GM21529 (cell line): ENCODE measurements at regions not wholly inside any gene's neighbourhood (a gene's known extent, or its start where the extent isn't known, plus 50 kb on each side); places are given as distances from the start of the nearest gene placed in this dataset.

ENCODE experiments used
- ATAC-seq: cut with Tn5 transposase; IDR thresholded peaks from one replicate; pipeline ENCODE4 v1.9.1; 2021; ENCODE audit not compliant: unreplicated experiment

GRCh38 chr18:60662491-60662890, 289.9 kb upstream of the MC4R start:
- no peak for ATAC-seq

DNA sequence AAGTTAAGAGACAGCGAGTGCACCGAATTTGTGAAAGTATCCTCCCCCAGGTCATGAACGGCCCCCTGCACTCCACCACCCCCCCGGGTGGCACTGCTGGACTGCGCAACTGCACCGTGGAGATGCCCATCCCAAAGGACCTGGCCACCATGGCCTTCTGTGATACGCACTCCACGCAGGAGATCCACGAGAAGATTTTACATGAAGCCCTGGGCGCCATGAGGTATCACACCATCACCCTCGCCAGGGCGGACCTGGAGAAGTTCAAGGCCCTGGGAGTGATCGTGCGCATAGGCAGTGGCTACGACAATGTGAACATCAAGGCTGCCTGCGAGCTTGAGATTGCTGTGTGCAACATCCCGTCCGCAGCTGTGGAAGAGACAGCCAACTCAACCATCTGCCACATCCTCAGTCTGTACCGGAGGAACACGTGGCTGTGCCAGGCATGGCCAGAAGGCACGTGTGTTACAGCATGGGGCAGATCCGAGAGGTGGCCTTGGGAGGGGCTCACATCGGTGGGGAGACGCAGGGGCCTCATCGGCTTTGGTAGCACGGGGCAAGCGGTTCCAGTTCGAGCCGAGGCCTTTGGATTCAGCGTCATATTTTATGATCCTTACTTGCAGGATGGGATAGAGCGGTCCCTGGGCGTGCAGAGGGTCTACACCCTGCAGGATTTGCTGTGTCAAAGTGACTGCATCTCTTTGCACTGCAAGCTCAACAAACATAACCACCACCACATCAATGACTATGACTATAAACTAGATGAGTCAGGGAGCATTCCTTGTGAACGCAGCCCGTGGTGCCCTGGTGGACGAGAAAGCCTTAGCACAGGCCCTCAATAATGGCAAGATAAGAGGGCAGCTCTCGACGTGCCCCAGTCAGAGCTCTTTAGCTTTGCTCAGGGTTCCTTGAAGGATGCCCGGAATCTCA, 290.8 kb upstream of the MC4R start:
- no peak for ATAC-seq

DNA sequence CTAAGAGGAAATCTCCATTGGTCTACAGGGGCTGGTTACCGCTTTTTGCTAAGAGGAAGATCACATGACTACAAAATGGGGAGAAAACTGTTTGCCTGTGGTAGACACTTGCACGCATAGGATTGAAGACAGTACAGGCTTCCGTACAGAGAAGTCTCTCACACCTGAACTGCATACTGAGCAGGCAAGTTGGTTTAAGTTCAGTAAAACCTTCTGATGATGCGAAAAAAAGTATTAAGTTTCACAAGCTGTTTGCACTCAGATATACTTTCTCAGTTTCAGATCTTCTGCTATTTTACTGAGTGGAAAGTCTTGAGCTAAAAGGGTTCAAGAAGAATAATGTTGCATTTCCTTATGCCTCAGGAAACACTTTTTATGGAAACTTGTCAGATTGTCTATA, 292.2 kb upstream of the MC4R start:
- ATAC-seq: no peak

GRCh38 chr18:60667016-60667415, 294.4 kb upstream of the MC4R start:
- ATAC-seq: no peak

GRCh38 chr18:60668583-60668982, 296.0 kb upstream of the MC4R start:
- ATAC-seq: no peak

DNA sequence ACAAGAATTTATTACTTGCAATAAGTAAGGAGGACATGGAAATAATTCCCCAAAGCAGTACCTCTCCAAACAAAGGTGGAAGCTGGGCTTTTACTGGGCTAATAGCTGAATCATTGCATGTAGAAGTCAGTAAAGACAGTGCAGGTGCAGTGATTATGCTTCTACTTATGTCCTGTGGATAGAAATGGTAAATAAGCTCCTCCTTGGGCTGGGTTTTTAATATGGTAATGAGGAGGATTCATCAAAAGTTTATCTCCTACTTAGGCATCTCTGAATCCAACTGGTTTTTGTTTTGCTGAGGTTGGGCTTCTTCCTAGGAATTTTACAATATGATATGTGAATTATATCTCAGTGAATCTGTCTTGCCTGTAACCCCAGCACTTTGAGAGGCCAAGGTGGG, 297.4 kb upstream of the MC4R start:
- no peak for ATAC-seq

DNA sequence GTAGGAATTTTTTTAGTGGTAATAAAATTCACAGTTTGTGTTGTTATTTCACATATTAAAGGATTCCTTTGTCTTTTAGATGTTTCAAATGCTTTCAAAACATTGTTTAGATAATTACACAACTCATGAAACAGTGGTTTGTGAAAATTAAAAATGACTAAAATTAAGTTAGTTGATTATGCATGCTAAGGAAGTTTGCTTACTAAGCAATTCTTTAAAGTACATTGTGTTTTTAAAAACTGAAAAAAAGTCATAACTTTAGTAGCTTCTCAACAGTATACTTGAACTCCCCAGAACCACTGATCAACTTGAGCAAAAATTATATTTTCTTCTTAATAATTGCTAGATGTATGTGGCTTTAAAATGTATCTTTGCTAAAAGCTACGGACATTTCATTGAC, 298.4 kb upstream of the MC4R start:
- no peak for ATAC-seq

- no peak for ATAC-seq
Observed at GRCh38 chr18:60675126-60675525, 302.6 kb upstream of the MC4R start.

- ATAC-seq: no peak
Observed at GRCh38 chr18:60675801-60676200, 303.2 kb upstream of the MC4R start.

DNA sequence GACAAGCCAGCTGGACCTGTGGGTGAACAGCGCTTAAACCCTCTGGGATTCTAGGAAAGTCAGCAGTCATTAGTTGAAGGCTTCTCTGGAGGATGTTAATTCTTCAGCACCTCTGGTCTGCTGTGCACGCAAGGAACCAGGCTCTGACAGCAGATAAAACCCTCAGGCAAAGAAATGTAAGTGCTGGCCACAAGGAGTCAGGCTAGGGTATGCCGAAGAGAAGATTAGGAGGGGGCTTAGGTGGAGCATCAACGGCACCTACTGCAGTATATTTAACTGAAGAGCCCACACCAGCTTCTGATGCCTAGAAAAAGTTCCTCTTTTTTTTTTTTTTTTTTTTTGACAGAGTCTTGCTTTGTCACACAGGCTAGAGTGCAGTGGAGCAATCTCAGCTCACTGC, 304.2 kb upstream of the MC4R start:
- ATAC-seq: no peak

- no peak for ATAC-seq
Observed at GRCh38 chr18:60684843-60685513, 312.4 kb upstream of the MC4R start.

GRCh38 chr18:60686142-60686541, 313.6 kb upstream of the MC4R start:
- ATAC-seq: no peak

DNA sequence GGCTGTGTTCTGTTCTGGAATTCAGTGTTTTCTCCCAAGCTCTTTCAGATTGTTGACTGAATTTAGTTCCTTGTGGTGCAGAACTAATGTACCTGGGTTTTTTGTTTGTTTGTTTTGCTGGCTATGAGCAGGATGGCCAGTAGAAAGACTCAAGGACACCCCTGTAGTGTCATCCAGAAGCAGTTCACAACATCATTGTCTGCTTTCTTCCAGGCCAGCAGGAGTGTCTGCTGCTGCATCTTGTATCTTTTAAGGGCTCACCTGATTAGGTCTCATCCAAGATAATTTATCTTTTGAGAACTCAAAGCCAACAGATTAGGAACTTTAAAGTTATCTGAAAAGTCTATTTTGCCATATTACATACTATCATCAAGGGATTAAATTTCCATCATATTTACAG, 318.5 kb upstream of the MC4R start:
- no peak for ATAC-seq

DNA sequence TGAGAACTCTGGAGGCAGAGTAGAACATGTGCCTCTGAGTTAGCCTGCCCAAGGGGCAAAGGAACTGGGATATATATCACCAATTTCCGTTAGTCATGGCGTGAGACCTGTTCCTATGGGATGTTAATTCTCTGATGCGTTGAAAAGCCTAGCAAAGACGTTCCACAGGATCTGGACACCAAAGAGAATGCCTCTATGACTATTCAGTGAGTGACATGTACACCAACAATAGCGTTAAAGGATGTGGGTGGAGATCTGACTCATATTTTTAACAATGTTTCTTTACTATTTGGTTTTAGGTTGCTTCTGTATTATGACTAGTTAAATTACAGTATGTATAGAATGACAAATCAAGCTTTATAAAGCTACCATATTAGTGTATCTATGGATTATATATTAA, 320.9 kb upstream of the MC4R start:
- no peak for ATAC-seq

DNA sequence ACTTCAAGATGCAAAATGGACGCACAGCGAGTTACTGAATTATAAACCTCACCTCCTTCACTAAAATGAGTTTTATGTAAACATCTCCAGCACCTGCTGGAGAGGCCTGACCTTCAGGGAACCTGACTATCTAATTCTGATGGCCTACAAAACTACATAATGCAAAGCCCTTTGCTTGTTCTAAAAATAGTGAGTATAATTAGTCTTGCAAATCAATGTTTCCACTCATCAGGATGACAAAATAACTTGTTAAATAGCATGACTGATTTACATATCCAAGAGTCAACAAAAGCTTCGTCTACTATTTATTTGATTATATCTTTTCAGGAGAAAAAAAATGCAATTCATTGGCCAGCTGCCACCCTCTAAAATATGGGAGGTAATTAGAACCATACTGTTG, 326.3 kb upstream of the MC4R start:
- ATAC-seq: no peak

DNA sequence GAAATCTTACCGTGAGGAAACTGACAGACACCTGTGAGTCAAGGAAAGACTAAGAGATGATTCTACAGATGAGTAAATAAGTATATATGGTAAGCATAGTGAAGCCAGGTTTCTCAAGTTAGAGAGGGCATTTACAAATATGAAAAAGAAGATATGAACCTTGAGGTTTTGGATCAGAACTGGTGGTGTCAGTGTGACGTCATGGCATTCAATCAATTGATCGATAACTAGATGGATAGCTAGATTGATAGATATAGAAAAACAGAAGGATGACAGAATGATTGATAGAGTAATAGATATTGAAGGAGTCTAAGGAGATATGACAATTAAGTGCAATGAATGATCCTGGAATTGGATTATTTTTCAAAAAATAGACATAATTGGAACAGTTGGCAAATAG, 350.2 kb upstream of the MC4R start:
- no peak for ATAC-seq

DNA sequence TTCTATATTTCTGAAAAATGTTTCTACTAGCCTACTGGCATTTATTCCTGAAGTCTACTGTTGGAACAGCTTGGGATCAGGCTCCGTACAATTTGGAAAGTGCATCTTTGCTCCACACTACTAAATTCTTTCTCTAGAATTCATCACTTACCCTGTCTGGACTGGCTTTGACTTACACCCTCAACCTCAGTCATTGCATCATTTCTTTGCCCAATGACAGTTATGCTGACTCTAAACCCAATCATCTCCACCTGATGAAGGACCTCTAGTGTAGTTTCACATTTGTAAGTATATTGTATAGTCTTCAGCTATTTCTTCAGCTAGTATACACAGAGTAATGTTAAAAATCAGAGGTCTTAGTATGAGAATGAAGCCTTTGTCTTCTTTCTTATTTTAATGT, 359.6 kb upstream of the MC4R start:
- ATAC-seq: no peak

GRCh38 chr18:60739212-60739611, 366.6 kb upstream of the MC4R start:
- ATAC-seq: no peak

DNA sequence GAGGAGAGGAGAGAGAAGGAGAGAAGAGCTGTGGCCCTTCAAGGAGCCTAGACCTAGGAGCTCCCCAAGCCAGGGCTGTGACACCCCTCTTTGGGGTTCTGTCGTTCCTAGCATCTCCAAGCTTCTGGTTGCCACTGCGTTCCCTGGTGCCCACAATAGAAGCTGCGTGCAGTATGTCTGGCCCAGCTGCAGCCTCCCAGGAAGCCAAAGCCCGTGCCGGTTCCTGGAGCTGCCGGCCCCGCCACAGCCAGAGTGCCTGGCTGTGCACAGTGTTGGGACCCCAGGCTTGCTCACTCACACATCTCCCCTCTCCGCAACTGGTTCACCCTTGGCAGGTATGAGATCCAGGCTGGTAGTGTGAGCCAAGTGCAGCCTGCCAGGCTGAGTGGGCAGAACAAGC, 367.7 kb upstream of the MC4R start:
- no peak for ATAC-seq

GRCh38 chr18:60746491-60746890, 373.9 kb upstream of the MC4R start:
- no peak for ATAC-seq

DNA sequence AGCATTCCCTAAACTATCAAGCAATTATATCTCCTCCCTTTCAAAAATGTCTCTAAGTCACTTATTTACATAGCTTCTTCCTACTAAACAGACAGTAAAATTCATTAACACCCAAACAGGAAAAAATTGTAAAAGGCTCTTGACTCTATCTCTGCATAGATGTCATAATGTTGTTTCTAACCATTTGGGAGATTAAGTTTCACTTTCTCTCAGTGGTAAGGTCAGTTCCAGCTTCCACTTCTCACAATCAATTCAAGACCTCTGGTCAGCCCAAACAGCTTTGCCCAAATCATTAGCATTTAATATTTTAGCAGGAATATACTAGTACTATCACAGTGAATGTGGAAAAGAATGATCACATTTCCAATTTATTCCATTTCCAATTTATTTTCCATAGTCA, 374.3 kb upstream of the MC4R start:
- no peak for ATAC-seq

GRCh38 chr18:60753753-60754152, 381.2 kb upstream of the MC4R start:
- no peak for ATAC-seq
